ENCODE measurements at regions not wholly inside any gene's neighbourhood (a gene's known extent, or its start where the extent isn't known, plus 50 kb on each side); places are given as distances from the start of the nearest gene placed in this dataset.

DNA sequence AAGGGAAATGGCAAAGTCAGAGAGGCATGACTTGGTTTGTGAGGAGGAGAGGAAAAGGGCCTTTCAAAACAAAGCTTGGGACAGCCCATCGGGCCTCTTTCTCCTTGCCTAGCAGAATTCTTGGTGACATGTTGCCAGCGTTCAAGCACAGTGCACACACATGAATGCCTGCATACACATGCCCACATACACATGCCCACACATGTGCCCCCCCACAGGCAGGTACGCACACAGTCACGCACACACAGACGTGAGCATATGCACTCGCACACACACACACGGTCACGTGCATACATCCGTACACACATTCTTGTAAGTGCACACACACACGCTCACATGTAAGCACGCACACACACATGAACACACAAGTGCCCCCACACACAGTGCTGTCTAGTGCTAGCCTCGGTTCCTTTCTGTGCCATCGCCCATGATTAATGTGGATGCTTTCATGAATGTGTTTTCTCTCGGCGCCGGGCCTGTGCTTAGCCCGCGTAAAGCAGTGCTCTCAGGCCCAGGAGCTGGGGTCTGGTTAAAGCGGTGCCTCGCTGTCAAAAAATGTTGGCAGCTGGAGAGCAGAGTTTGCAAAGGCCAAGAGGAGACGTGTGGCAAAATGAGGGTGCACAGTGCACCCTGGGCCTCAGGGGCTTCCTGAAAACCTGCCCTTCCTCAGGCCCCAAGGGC, 328.8 kb upstream of the DIO3 start:
- TF ChIP-seq, protein P1, sequence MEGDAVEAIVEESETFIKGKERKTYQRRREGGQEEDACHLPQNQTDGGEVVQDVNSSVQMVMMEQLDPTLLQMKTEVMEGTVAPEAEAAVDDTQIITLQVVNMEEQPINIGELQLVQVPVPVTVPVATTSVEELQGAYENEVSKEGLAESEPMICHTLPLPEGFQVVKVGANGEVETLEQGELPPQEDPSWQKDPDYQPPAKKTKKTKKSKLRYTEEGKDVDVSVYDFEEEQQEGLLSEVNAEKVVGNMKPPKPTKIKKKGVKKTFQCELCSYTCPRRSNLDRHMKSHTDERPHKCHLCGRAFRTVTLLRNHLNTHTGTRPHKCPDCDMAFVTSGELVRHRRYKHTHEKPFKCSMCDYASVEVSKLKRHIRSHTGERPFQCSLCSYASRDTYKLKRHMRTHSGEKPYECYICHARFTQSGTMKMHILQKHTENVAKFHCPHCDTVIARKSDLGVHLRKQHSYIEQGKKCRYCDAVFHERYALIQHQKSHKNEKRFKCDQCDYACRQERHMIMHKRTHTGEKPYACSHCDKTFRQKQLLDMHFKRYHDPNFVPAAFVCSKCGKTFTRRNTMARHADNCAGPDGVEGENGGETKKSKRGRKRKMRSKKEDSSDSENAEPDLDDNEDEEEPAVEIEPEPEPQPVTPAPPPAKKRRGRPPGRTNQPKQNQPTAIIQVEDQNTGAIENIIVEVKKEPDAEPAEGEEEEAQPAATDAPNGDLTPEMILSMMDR (IDR thresholded peaks at IDR 0.05; ENCODE audit: insufficient read depth, low read depth, low read length) = no peak
- no peak for DNase-seq (ENCODE audit: low read depth)
- H3K4me3 ChIP-seq (ENCODE audit: low read depth, low read length) = no peak overlapping the region

DNA sequence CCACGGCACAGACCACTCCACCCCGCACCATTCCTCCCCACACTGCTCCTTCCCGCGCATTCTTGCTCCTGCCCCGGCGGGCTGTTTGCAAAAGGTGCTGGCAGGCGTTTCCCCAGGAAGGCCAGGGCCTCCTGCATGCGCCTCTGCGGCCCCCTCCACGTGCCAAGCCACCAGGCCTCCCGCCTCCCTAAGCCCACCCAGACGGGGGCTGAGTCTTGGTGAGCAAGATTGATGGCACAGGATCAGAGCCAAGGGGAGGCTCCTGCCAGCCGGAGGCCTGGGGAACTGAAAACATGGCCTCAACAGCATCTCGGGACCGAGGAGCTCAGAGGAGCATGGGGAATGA, 328.3 kb upstream of the DIO3 start:
- DNase-seq (ENCODE audit: low read depth) = no peak
- TF ChIP-seq, protein P1 (IDR thresholded peaks at IDR 0.05; ENCODE audit: insufficient read depth, low read depth, low read length) = no peak
- no peak overlapping the region for H3K4me3 ChIP-seq (ENCODE audit: low read depth, low read length)

DNA sequence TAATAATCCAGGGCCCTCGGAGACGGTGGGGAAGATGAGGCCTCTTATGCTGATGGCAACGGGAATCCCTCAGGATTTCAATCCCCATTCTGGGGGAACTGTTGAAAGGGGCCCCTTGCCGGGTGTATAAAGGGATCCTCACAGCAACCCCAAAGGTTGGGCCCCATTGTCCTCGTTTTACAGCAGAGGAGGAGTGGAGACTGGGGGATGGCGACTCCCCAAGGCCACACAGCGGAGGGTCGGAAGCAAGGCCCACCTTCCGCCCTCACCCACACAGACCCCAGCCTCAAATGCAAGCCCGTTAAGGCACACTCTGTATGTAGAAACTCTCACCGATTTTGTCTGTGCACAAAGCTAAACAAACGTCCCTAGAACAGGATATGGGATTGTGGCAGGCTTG, 327.9 kb upstream of the DIO3 start:
- H3K4me3 ChIP-seq (ENCODE audit: low read depth, low read length) = no peak overlapping the region
- TF ChIP-seq, protein P1 (IDR thresholded peaks at IDR 0.05; ENCODE audit: insufficient read depth, low read depth, low read length) = no peak
- DNase-seq (ENCODE audit: low read depth) = no peak

- H3K4me3 ChIP-seq (ENCODE audit: low read depth, low read length) = no peak overlapping the region
- TF ChIP-seq, protein P1 (IDR thresholded peaks at IDR 0.05; ENCODE audit: insufficient read depth, low read depth, low read length) = no peak
- no peak for DNase-seq (ENCODE audit: low read depth)
These were observed 327.5 kb upstream of the DIO3 start for GRCh38 chr14:101233808-101234207.

DNA sequence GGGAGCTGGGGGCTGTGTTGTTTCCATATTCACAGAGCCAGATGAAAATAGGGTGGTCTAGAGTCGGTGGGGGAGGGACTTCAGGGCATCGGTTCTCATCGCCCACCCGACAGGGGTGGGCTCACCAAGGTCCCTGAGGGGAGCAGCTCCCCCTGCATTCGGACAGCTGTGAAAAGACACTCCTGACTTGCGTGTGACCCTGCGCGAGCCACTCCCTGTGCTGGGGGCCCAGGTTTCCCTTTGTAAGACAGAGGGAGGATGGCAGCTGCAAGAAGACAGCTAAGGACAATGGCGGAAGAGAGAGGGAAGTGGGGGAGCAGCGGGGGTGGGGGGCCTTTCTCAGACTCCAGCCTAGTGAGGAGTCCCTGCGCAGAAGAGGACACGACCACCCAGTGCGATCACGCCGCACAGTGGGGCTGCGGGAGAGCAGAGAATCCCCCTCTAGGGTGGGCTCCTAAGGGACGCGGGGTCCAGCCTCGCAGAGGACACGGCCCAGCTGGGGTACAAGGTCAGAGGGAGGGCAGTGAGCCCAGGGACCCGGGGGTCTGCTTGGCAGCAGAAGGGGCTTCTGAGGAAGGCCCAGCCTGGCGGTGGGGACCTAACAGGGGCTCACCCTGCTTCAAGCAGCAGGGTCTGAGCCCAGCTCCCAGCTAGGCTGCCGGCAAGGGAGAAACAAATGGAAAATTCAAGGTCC, 326.9 kb upstream of the DIO3 start:
- TF ChIP-seq, protein P1 (IDR thresholded peaks at IDR 0.05; ENCODE audit: insufficient read depth, low read depth, low read length) = no peak
- DNase-seq (ENCODE audit: low read depth) = no peak
- no peak overlapping the region for H3K4me3 ChIP-seq (ENCODE audit: low read depth, low read length)

DNA sequence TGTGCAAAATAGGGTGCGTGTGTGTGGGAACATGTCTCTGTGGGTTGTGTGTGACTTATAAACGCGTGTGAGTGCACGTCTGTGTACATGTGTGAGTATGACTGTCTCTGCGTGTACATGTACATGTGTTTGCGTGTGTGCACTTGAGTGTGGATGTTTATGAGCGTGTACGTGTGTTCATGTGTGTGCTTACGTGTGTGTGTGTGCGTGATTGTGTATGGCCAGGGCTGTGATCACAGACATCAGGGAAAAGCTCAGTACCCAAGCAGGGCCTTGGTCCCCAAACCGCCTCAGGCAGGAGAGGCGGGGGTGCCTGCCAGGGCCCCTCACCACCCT, 326.3 kb upstream of the DIO3 start:
- TF ChIP-seq, protein P1 (IDR thresholded peaks at IDR 0.05; ENCODE audit: insufficient read depth, low read depth, low read length) = no peak
- DNase-seq (ENCODE audit: low read depth) = no peak
- H3K4me3 ChIP-seq (ENCODE audit: low read depth, low read length) = no peak overlapping the region
